Kasumi-1 (cell line): ENCODE measurements at regions not wholly inside any gene's neighbourhood (a gene's known extent, or its start where the extent isn't known, plus 50 kb on each side); places are given as distances from the start of the nearest gene placed in this dataset.

Experiments used
- DNase-seq, 2 experiments: peaks; one replicate each; lab custom pipeline; 2025; lab: John Stamatoyannopoulos, UW

DNA sequence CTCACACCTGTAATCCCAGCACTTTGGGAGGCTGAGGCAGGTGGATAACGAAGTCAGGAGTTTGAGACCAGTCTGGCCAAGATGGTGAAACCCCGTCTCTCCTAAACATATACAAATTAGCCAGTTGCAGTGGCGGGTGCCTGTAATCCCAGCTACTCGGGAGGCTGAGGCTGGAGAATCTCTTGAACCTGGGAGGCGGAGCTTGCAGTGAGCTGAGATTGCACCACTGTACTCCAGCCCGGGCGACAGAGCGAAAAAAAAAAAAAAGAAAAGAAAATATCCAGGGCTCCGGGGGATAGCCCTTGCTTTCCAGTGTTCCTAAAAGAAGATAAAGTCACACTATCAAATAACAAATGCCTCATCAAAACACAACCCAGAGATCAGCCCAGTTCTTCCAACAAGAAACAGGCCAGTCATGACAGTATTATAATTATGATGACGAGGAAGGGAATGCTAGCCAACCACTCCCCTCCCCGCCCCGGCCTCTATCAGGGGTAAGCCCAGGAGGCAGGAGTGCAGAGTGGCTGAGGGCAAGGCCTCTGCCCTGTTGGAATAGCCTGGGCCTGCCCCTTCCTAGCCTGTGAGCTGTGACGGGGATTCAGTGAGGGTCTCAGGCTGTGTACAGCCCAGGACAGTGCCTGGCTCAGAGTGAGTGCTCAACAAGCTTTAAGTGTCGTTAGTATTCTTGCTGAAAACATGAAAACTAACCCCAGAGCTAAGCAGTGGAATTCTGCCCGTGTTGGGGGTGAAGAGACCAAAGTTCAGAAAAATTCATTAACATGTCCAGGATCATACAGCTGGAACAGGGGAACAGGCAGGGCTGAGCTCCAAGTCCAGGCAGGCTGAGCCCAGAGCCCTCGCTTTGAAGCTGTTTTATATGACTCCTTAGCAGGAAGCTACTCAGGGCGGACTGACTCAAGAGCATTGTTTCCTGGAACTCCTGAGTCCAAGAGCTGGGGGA, 54.3 kb downstream of the FAM241B start:
- no peak for DNase-seq

- no peak for DNase-seq
Observed at GRCh38 chr10:69684981-69685353, 54.9 kb downstream of the FAM241B start.

DNA sequence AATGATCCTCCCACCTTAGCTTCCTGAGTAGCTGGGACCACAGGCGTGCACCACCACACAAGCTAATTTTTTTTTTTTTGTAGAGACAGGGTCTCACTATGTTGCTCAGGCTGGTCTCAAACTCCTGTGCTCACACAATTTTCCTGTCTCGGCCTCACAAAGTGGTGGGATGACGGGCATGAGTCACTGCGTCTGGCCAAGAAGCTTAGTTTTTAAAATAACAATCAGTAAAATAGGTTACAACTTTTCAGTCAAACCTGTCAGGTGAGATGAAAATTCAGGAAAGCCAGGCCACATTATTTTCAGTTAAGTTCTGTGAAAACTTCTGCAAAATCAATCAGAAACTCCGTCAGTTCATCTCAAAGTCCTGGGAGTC, 55.4 kb downstream of the FAM241B start:
- DNase-seq = no peak

DNA sequence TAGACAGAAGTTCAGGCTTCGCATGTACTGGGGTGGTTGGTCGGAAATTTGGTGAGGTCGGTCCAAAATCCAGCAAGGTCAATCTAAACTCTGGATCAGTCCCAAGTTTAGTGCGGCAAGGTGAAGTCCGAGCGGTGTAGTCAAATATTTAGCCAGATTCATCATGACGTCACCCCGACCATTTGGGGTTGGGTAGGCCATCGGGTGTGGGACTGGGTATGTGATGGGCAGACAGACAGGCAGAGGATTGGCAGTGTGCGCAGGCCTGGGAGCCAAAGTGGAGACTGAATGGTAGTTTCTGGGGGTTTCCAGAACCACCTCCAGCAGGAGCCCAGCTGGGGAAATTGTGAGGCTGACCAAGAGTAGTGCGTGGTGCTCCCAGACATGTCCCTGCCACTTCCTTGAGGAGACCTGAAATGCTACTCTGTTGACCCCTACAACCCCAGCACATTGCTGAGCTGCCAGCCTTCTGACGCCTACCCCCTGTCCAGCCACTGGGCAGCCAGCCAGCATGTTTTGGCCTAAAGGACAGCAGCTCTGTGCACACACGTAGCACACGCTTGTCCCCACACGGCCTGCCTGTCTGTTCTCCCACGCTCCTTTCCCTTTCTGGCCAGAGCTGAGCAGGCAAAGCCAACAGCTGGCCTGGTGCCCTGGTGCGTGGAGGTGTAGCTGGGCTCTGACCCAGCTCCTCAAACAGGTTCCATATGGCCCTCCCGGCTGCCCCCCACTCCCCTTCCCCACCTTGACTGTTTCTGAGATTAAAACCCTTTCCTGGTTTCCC, 55.9 kb downstream of the FAM241B start:
- DNase-seq = no peak

GRCh38 chr10:69686866-69687265, 56.8 kb downstream of the FAM241B start:
- no peak for DNase-seq

DNA sequence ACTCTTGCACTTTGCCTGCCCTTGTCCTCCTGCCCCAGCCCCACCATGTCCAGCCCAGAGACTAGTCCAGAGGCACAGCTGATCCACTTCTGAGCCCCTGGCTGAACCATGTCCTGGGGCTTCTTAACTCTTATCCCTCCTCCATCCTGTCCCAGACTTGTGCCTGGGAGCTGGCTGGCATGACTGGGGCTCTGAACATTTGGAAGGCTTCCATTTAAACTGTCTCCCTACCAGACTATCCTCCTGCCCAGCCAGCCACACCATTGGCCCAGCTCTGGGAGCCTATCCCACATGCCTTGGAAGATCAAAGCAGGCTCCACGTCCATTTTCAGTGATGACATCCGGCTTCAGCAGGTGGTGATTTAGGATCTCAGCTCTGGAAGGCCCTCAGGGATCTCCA, 57.4 kb downstream of the FAM241B start:
- DNase-seq = no peak

- no peak for DNase-seq
Observed at GRCh38 chr10:69692267-69692666, 62.2 kb downstream of the FAM241B start.

DNA sequence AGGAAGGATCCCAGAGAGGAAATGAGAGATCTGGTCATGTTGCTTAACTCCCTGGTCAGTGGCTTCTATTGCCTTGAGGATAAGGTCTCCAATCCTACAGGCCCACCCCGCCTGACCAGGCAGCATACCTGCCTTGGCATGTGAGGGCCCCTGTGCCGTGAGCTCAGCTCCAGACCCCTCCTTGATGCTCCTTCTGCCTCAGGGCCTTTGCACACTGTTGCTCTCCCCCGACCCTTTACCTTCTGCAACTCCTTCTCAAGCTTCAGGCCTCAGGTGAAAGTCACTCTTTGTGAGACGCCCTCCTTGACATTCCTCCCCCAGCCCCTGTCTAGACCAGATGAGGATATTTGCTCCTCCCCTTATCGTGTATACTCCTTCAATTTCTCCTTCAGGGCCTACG, 62.8 kb downstream of the FAM241B start:
- no peak for DNase-seq

GRCh38 chr10:69693886-69694285, 63.8 kb downstream of the FAM241B start:
- no peak for DNase-seq

DNA sequence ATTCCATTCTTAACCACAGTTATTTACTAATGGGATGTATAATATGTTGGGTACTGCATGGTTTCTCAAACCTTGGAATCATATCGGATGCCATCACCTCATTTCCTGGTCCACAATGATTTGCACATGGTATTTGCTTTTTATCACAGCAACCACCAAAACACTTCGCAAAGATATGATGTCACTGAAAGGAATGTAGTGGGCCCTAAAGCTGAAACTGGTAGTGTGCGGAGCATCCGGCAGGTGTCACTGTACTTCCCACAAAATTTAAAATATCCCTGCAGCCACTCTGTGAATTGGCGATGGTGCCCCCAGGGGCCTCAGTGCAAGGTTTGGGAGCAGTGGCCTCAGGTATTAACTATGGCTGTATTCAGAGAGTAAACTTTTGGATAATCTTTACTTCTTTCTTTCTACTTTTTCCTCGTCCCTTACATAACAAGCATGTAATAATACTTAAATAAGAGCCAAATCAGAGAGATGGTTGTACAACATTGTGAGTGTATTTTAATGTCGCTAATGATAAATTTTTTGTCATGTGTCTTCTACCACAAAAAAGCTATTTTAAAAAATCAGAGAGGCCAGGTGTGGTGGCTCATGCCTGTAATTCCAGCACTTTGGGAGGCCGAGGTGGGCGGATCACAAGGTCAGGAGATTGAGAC, 66.2 kb downstream of the FAM241B start:
- peak; percentile 46 to 51 for DNase-seq

- no peak for DNase-seq
Observed at GRCh38 chr10:69697006-69697405, 67.0 kb downstream of the FAM241B start.

- no peak for DNase-seq
Observed at GRCh38 chr10:69703256-69703655, 73.2 kb downstream of the FAM241B start.

DNA sequence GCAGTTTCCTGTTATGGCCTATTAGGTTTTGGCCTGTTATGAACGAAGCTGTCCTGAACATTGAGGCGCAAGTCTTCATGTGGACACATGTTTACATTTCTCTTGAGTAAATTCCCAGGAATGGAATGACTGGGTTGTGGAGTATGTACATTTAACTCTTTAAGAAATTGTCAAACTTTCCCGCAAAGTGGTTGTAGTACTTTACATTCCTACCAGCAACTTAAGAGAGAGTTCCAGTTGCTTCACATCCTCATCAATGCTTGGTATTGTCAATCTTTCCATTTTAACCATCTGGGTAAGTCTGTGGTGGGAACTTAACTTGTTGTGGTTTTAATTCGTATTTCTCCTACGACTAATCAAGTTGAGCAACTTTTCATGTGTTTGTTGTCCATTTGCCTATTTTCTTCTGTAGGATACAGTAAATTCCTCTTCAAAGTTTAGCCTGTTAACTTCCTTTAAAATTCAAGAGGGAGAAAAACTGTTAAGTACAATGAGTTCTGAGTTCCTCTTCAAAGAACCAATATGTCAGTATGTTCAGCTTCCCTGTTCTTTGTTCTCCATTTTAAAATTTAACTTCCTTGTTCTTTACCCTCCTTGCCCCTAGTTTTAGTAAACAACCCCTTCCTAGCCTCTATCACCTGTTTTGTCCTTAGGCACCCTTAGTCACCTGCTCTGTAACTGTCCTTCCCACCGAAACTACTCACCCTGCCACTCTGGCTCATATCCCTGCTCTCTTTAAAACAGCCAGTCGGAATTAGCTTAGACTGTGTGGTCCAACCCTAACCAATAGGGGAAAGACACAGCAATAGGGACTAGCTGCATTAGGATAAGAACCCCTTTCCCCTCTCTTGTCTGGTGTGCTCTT, 74.0 kb downstream of the FAM241B start:
- peak; percentile 46 to 48 for DNase-seq

GRCh38 chr10:69709366-69709941, 79.4 kb downstream of the FAM241B start:
- DNase-seq = no peak

DNA sequence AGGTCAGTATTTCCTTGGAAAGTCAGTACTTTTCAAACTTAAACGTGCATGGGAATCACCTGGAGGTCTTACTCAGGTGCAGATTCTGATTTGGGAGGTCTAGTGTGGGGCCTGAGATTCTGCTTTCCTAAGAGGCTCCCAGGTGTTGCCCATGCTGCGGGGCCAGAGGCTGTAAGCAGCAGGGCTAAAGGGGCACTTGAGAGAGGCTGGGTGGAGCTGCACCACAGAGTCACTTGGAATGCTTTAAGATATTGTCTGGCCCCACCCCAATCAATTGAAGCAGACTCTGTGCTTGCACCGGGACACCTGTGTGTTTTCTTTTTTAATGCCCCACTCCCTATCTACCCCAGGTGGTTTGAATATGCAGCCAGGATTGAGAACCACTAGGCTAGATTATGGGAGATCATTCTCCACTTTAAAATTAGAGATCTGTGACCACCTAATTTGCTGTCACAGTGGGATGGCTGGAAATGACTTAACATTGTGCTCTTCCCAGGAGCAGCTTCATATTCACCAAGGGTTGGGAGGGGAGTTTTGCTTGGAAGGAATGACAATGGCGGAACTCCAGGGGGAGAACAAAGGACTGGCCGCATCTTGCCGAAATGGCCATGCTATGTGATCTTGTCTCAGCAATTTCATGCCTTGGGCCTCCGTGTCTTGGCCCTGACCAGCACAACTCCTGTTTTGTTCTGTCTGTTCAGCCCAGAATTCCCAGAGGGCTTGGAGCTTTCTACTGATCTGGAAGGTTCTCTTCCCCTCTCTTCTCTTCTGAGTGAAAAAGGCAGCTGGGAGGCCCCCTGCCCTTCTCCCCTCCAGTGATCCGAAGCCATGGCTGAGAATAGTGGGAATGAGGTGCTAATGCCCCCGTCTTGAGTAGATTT, 80.2 kb downstream of the FAM241B start:
- DNase-seq = no peak

- no peak for DNase-seq
Observed at GRCh38 chr10:69712342-69712741, 82.3 kb downstream of the FAM241B start.

- no peak for DNase-seq
Observed at GRCh38 chr10:69714572-69714971, 84.5 kb downstream of the FAM241B start.

- no peak for DNase-seq
Observed at GRCh38 chr10:69715156-69715898, 85.3 kb downstream of the FAM241B start.

GRCh38 chr10:69715899-69716606, 85.7 kb upstream of the COL13A1 start:
- no peak for DNase-seq
